NB4 (cell line): ENCODE measurements at regions not wholly inside any gene's neighbourhood (a gene's known extent, or its start where the extent isn't known, plus 50 kb on each side); places are given as distances from the start of the nearest gene placed in this dataset.
A peak's percentile ranks its signal among the peaks of the same experiment; 100 is the strongest.

Experiments used
- DNase-seq: peaks from one replicate; pipeline ENCODE4 v3.0.0; 2010; ENCODE audit warnings: low read depth
- H3K4me3 ChIP-seq: one replicate; pipeline ENCODE4 v1.5.1; 2011; ENCODE audit warnings: mild to moderate bottlenecking, low read depth, low read length, moderate library complexity
- MYC ChIP-seq: IDR thresholded peaks from 2 replicates; pipeline ENCODE4 v1.6.1; 2011; ENCODE audit warnings: low read depth, low read length
- POLR2A ChIP-seq: IDR thresholded peaks from 2 replicates; pipeline ENCODE4 v1.6.1; 2011; ENCODE audit warnings: mild to moderate bottlenecking; ENCODE audit not compliant: insufficient read length; ENCODE audit errors: extremely low read depth
- TF ChIP-seq, protein P1 (sequence below): IDR thresholded peaks from one replicate; pipeline ENCODE4 v1.5.1; 2012; ENCODE audit warnings: low read depth, low read length
- TF ChIP-seq, protein P2 (sequence below): IDR thresholded peaks from 2 replicates; pipeline ENCODE4 v1.6.1; 2011; ENCODE audit warnings: low read depth, low read length

DNA sequence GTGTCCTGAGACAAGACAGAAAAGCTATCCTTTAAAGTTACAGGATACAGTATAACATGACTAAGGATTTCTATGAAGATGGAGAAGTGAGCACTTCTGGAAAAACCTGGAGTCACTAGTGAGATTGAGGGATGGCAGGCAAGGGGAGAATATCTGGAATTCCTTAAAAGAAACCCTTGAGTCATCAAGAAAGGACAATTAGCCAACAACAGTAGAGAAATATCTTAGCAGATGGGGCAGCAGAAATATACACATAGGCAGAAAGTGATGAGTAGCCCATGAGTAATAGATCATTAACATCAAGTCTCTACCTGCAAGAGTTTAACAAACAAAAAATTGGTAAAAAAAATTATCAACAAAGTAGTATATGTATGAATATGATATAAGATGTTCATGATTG is 858.8 kb upstream of the FRG1 start:
- no peak overlapping the region for H3K4me3 ChIP-seq
- TF ChIP-seq POLR2A (no peak), MYC (no peak)
- TF ChIP-seq, protein P1, sequence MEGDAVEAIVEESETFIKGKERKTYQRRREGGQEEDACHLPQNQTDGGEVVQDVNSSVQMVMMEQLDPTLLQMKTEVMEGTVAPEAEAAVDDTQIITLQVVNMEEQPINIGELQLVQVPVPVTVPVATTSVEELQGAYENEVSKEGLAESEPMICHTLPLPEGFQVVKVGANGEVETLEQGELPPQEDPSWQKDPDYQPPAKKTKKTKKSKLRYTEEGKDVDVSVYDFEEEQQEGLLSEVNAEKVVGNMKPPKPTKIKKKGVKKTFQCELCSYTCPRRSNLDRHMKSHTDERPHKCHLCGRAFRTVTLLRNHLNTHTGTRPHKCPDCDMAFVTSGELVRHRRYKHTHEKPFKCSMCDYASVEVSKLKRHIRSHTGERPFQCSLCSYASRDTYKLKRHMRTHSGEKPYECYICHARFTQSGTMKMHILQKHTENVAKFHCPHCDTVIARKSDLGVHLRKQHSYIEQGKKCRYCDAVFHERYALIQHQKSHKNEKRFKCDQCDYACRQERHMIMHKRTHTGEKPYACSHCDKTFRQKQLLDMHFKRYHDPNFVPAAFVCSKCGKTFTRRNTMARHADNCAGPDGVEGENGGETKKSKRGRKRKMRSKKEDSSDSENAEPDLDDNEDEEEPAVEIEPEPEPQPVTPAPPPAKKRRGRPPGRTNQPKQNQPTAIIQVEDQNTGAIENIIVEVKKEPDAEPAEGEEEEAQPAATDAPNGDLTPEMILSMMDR = no peak
- TF ChIP-seq, protein P2, sequence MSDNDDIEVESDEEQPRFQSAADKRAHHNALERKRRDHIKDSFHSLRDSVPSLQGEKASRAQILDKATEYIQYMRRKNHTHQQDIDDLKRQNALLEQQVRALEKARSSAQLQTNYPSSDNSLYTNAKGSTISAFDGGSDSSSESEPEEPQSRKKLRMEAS = no peak
- no peak for DNase-seq

DNA sequence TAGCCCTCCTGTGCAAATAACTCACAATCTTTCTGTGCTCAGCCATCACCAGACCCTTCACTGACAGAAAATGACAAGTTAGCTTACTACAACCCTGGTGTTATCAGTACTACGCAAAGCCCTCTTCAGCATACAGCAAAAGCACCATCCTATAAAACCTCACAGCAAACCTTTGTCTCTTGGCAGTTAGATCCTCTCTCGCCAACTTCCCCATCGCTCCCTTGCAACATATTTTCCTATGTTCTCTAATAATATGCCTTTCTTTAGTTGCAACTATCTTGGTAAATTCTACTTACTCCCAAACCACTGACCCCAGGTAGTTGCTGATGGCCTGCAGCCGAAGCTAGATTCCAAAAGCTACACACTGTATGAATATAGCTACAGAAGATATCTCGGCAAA is 856.9 kb upstream of the FRG1 start:
- no peak for DNase-seq
- no peak for TF ChIP-seq POLR2A

DNA sequence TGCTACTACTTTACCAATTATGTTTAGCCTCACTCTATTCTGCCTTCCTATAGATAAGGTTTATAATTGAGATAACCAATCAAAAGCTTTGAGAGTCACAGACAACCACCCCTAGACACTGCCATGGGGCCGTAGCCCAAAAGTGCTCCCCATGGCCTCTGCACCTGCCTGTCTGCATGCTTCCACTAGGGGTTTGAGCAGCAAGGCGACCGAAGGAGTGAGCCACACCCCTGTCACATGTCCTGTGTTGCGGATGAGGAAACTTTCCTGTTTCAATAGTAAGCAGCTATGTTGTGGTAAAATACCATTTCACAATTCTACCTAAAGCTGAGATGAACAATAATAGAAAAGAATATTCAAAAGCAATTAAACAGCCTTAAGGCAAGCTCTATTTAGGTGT is 856.0 kb upstream of the FRG1 start:
- DNase-seq = peak; percentile 61
- no peak overlapping the region for H3K4me3 ChIP-seq
- TF ChIP-seq, protein P1 = peak; percentile 32
- TF ChIP-seq, protein P2 = peak; percentile 72
- TF ChIP-seq POLR2A (no peak), MYC (peak; percentile 64)

More for the DNA sequence above, 856.9 kb upstream of the FRG1 start:
- no peak overlapping the region for H3K4me3 ChIP-seq

DNA sequence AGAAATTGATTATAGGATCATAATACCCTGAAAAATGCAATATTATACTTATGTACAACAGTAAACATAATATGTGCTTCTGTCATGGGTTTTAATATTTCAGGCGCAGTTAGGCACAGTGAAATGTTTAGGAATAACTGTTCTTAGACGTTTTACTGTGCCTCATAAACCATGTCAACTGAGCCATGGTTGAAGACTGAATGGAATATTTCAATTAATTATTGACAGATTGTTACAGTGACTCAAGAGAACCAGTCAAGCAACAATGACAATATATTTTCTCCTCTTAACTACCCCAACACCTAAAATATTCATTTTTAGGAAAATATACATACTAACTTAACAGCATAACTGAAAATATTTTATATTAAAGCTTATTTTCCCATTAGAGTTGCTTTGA is 852.7 kb upstream of the FRG1 start:
- no peak overlapping the region for H3K4me3 ChIP-seq
- TF ChIP-seq, protein P1 = no peak
- TF ChIP-seq, protein P2 = no peak
- TF ChIP-seq MYC (no peak), POLR2A (no peak)
- DNase-seq = no peak

DNA sequence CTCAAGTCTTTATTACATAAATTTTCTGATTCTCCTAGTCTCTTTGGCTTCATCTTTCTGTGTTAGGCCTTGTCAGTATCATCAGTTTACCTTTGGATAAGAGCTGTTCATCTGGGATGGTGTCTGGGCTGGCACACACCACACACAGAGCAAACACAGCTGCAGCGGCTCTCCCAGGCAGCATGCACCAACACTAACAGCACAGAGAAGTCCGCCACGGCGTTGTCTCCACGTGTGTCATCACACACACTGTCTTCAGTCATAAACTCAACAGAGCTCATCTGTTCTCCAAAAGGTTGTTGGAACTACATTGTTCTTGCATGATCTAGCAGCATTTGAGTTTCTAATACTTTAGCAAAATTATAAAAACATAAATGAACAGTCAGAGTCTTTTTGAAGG is 851.9 kb upstream of the FRG1 start:
- H3K4me3 ChIP-seq = no peak overlapping the region
- no peak for DNase-seq
- TF ChIP-seq POLR2A = no peak
- TF ChIP-seq MYC = no peak
- TF ChIP-seq, protein P2 = no peak
- TF ChIP-seq, protein P1 = no peak

DNA sequence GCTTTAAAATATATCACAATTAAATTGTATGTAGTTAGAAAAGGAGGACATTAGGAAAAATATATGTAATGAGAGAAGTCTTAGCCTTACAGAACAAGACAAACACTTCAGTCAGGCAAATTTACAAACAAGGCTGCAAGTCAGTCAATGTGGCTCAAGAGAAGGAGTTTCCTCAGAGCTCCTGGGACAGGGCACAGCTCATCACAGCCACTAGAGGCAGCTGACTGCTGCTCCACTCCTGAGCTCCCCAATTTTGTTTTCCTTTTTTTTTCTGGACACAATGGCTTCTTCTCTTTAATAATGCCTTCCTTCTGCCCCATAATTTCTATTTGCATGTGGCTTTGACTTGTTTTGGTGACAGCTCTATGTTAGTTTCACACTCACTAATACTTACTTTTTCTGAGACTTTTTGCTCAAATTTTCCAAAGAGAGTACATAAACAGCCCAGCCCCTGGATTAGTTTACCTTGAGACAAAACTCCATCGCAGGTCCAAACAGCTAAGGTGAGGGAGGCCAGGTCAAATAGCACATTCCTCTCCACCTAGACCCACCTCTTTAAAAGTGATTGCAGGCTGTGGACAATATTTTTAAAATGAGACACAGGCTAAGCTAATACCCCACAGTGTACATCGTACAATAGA is 850.4 kb upstream of the FRG1 start:
- peak; percentile 13 for DNase-seq
- H3K4me3 ChIP-seq = no peak overlapping the region
- TF ChIP-seq POLR2A = no peak
- TF ChIP-seq, protein P1 = peak; percentile 30
